CD1c-positive myeloid dendritic cell (primary cell): ENCODE measurements at regions not wholly inside any gene's neighbourhood (a gene's known extent, or its start where the extent isn't known, plus 50 kb on each side); places are given as distances from the start of the nearest gene placed in this dataset.
"Not testable (repeated sequence)": the region's sequence is repeated elsewhere in the genome, so short reads cannot be mapped to it uniquely, and the experiment has no call there.

Source experiments
- DNase-seq: peaks from one replicate; pipeline ENCODE4 v3.0.0-alpha.2; 2016; ENCODE audit errors: extremely low spot score

GRCh38 chr4:159655547-159655946 is 552.7 kb downstream of the RAPGEF2 start:
- DNase-seq, result no peak

- DNase-seq, result no peak
These were observed 566.2 kb downstream of the RAPGEF2 start for GRCh38 chr4:159669094-159669493.

- no peak for DNase-seq
These were observed 570.3 kb downstream of the RAPGEF2 start for GRCh38 chr4:159673221-159673620.

GRCh38 chr4:159674241-159674640 is 571.4 kb downstream of the RAPGEF2 start:
- no peak for DNase-seq

GRCh38 chr4:159677521-159677920 is 574.6 kb downstream of the RAPGEF2 start:
- DNase-seq, result no peak

- no peak for DNase-seq
These were observed 580.1 kb downstream of the RAPGEF2 start for GRCh38 chr4:159682996-159683395.

- DNase-seq, result no peak
These were observed 581.2 kb downstream of the RAPGEF2 start for GRCh38 chr4:159684061-159684460.

GRCh38 chr4:159685340-159686092 is 582.6 kb downstream of the RAPGEF2 start:
- DNase-seq, result no peak

- DNase-seq, result no peak
These were observed 586.6 kb downstream of the RAPGEF2 start for GRCh38 chr4:159689526-159689925.

GRCh38 chr4:159697322-159698283 is 594.7 kb downstream of the RAPGEF2 start:
- no peak for DNase-seq

GRCh38 chr4:159698336-159698735 is 595.5 kb downstream of the RAPGEF2 start:
- DNase-seq, result no peak

GRCh38 chr4:159702200-159702599 is 599.3 kb downstream of the RAPGEF2 start:
- DNase-seq, result no peak

- DNase-seq, result no peak
These were observed 602.5 kb downstream of the RAPGEF2 start for GRCh38 chr4:159705334-159705733.

GRCh38 chr4:159706704-159707103 is 603.8 kb downstream of the RAPGEF2 start:
- no peak for DNase-seq

GRCh38 chr4:159715180-159715579 is 612.3 kb downstream of the RAPGEF2 start:
- DNase-seq, result not testable (repeated sequence)

- no peak for DNase-seq
These were observed 616.7 kb downstream of the RAPGEF2 start for GRCh38 chr4:159719531-159719930.

GRCh38 chr4:159722052-159722451 is 619.2 kb downstream of the RAPGEF2 start:
- DNase-seq, result no peak

GRCh38 chr4:159722918-159723317 is 620.0 kb downstream of the RAPGEF2 start:
- no peak for DNase-seq

GRCh38 chr4:159723341-159724048 is 620.6 kb downstream of the RAPGEF2 start:
- no peak for DNase-seq

GRCh38 chr4:159725571-159725970 is 622.7 kb downstream of the RAPGEF2 start:
- no peak for DNase-seq

GRCh38 chr4:159735281-159736207 is 632.7 kb downstream of the RAPGEF2 start:
- no peak for DNase-seq
